SK-N-MC (cell line): ENCODE measurements at regions not wholly inside any gene's neighbourhood (a gene's known extent, or its start where the extent isn't known, plus 50 kb on each side); places are given as distances from the start of the nearest gene placed in this dataset.
"Not testable (repeated sequence)": the region's sequence is repeated elsewhere in the genome, so short reads cannot be mapped to it uniquely, and the experiment has no call there.

Source experiments
- EZH2 ChIP-seq: fragments of 200-600 bp; sonication (generic); IDR thresholded peaks from one replicate; pipeline ENCODE4 v1.6.1; 2017; ENCODE audit warnings: antibody characterized with exemption
- POLR2AphosphoS5 ChIP-seq: IDR thresholded peaks from 2 replicates; pipeline ENCODE4 v1.6.1; 2012; ENCODE audit warnings: mild to moderate bottlenecking, low read depth, low read length, borderline replicate concordance

DNA sequence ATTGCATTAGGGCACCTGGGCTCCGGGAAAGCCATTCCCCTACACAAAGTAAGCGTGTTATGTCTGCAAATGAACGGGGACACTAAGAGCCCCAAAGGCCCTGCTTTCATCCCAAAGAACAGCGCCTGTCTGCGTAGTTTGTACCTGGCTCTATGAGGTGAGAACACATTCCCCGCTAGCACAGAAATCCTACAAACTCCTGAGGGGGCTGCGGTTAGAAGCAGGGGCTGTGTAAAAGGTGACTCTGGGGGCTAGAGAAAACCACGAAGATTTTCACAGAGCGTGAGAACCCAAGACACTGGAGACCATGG lies 95.2 kb downstream of the PPIAL4G start:
- TF ChIP-seq POLR2AphosphoS5, EZH2: not testable (repeated sequence)
